NB4 (cell line): ENCODE measurements at regions not wholly inside any gene's neighbourhood (a gene's known extent, or its start where the extent isn't known, plus 50 kb on each side); places are given as distances from the start of the nearest gene placed in this dataset.

ENCODE experiments used
- MYC ChIP-seq: IDR thresholded peaks from 2 replicates; pipeline ENCODE4 v1.6.1; 2011; ENCODE audit warnings: low read depth, low read length
- POLR2A ChIP-seq: IDR thresholded peaks from 2 replicates; pipeline ENCODE4 v1.6.1; 2011; ENCODE audit warnings: mild to moderate bottlenecking; ENCODE audit not compliant: insufficient read length; ENCODE audit errors: extremely low read depth

- TF ChIP-seq POLR2A (no peak), MYC (no peak)
Observed at GRCh38 chr1:114257554-114257953, 103.9 kb upstream of the SYT6 start.
